ENCODE measurements at regions not wholly inside any gene's neighbourhood (a gene's known extent, or its start where the extent isn't known, plus 50 kb on each side); places are given as distances from the start of the nearest gene placed in this dataset.
"Not testable (repeated sequence)": the region's sequence is repeated elsewhere in the genome, so short reads cannot be mapped to it uniquely, and the experiment has no call there.

GRCh38 chr1:177877086-177877485 lies 92.8 kb downstream of the SEC16B start:
- intact Hi-C loops (cut with DNase I): no loop called here
- TF ChIP-seq POLR2AphosphoS5 (IDR thresholded peaks at IDR 0.05; ENCODE audit: insufficient read depth in 1 of 2, low read depth in 1 of 2): no peak
- no peak for TF ChIP-seq POLR2A (IDR thresholded peaks at IDR 0.05)
- no peak for TF ChIP-seq CTCF (IDR thresholded peaks at IDR 0.05)
- no peaks in the 10 kb centered on the region for H3K4me1 ChIP-seq
- no peaks in the 10 kb centered on the region for H3K9me3 ChIP-seq
- no peaks in the 10 kb centered on the region for H3K27me3 ChIP-seq
- no peaks in the 10 kb centered on the region for H3K36me3 ChIP-seq
- no peak for DNase-seq (ENCODE audit: extremely low spot score in 2 of 2)
- no peak overlapping the region for H3K4me3 ChIP-seq
- no peak overlapping the region for H3K27ac ChIP-seq

- no peak for DNase-seq (ENCODE audit: extremely low spot score in 2 of 2)
- Histone ChIP-seq H3K4me1 (no peaks in the 10 kb centered on the region), H3K36me3 (no peaks in the 10 kb centered on the region), H3K4me3 (no peak overlapping the region), H3K9me3 (no peaks in the 10 kb centered on the region), H3K27me3 (no peaks in the 10 kb centered on the region), H3K27ac (no peak overlapping the region)
- TF ChIP-seq POLR2AphosphoS5 (IDR thresholded peaks at IDR 0.05; ENCODE audit: insufficient read depth in 1 of 2, low read depth in 1 of 2): no peak
- TF ChIP-seq POLR2A (IDR thresholded peaks at IDR 0.05): no peak
- TF ChIP-seq CTCF (IDR thresholded peaks at IDR 0.05): no peak
- intact Hi-C loops (cut with DNase I): no loop called here
Measured at GRCh38 chr1:177873238-177873637, 96.6 kb downstream of the SEC16B start.

- TF ChIP-seq CTCF (IDR thresholded peaks at IDR 0.05): no peak
- no peak for TF ChIP-seq POLR2AphosphoS5 (IDR thresholded peaks at IDR 0.05; ENCODE audit: insufficient read depth in 1 of 2, low read depth in 1 of 2)
- no peak for TF ChIP-seq POLR2A (IDR thresholded peaks at IDR 0.05)
- no peaks in the 10 kb centered on the region for H3K36me3 ChIP-seq
- no peaks in the 10 kb centered on the region for H3K4me1 ChIP-seq
- H3K27ac ChIP-seq: no peak overlapping the region
- H3K27me3 ChIP-seq: no peaks in the 10 kb centered on the region
- H3K9me3 ChIP-seq: no peaks in the 10 kb centered on the region
- H3K4me3 ChIP-seq: no peak overlapping the region
- no peak for DNase-seq (ENCODE audit: extremely low spot score in 2 of 2)
- intact Hi-C loops (cut with DNase I): no loop called here
Measured at GRCh38 chr1:177872308-177872900, 97.5 kb downstream of the SEC16B start.

DNA sequence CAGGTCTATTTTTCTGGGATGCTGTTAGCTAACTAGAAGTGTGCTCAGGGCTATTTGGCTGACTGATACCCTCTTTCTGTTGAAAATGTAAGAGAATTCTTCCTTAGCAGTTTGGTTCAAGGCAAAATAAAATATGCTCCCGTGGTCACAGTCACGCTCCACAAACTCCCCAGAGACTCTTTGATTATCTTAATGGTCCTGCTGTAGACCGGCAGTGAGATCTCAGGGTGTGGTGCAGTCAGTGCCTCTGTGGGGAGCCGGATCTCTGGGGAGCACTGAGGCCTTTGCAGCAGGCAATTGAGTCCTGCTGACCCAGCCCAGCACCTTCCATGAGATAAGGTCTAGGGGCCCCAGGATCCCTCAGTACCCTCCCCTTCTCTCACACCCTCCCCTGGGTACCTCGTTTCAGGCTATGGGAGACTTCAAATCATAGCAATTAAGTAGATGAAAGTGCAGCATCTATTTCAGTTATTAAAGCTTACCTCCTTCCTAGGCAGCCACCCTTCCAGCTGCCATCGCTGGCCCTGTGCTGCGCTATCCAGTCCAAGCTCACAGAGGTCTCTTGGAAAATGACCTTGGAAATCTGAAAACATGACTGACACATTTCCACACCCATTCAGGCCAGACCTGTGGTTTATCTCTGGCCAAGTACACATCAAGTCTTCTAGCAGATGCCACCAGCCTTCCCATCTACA lies 98.1 kb downstream of the SEC16B start:
- intact Hi-C loops (cut with DNase I): no loop called here
- no peak overlapping the region for H3K4me3 ChIP-seq
- no peaks in the 10 kb centered on the region for H3K4me1 ChIP-seq
- H3K9me3 ChIP-seq: no peaks in the 10 kb centered on the region
- H3K27me3 ChIP-seq: no peaks in the 10 kb centered on the region
- no peaks in the 10 kb centered on the region for H3K36me3 ChIP-seq
- DNase-seq (ENCODE audit: extremely low spot score in 2 of 2): no peak
- TF ChIP-seq POLR2AphosphoS5 (IDR thresholded peaks at IDR 0.05; ENCODE audit: insufficient read depth in 1 of 2, low read depth in 1 of 2): no peak
- TF ChIP-seq POLR2A (IDR thresholded peaks at IDR 0.05): no peak
- no peak for TF ChIP-seq CTCF (IDR thresholded peaks at IDR 0.05)
- no peak overlapping the region for H3K27ac ChIP-seq

DNA sequence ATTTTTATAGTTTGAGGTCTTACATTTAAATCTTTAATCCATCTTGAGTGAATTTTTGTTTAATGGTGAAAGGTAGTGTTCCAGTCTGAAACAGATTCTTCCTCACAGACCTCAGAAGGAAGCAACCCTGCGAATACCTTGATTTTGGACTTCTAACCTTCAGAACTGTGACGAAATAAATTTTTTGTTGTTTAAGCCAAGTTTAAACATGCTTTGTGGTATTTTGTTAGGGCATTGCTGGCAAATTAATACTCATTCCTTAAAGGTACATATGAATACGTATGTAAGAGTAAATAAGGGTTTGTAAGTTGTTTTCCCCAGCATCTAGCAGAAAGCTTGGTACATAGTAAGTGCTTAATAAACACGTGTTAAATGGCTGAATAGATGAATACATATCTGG lies 100.3 kb downstream of the SEC16B start:
- Histone ChIP-seq H3K27ac (no peak overlapping the region), H3K4me1 (no peaks in the 10 kb centered on the region), H3K36me3 (no peaks in the 10 kb centered on the region), H3K4me3 (no peak overlapping the region), H3K27me3 (no peaks in the 10 kb centered on the region), H3K9me3 (no peaks in the 10 kb centered on the region)
- DNase-seq (ENCODE audit: extremely low spot score in 2 of 2): no peak
- TF ChIP-seq POLR2A (IDR thresholded peaks at IDR 0.05) (no peak), POLR2AphosphoS5 (IDR thresholded peaks at IDR 0.05; ENCODE audit: insufficient read depth in 1 of 2, low read depth in 1 of 2) (no peak), CTCF (IDR thresholded peaks at IDR 0.05) (no peak)
- intact Hi-C loops (cut with DNase I): no loop called here

- intact Hi-C loops (cut with DNase I); H3K36me3 ChIP-seq; H3K4me3 ChIP-seq; H3K4me1 ChIP-seq; H3K27me3 ChIP-seq; H3K27ac ChIP-seq; DNase-seq (ENCODE audit: extremely low spot score in 2 of 2); H3K9me3 ChIP-seq: not testable (repeated sequence)
Measured at GRCh38 chr1:177869011-177869410, 100.8 kb downstream of the SEC16B start.
